ENCODE measurements at regions not wholly inside any gene's neighbourhood (a gene's known extent, or its start where the extent isn't known, plus 50 kb on each side); places are given as distances from the start of the nearest gene placed in this dataset.

- DNase-seq (ENCODE audit: low read depth, low spot score), result no peak
These were observed 86.7 kb upstream of the NRIP1 start for GRCh38 chr21:15151385-15152103.

- DNase-seq (ENCODE audit: low read depth, low spot score), result no peak
These were observed 87.8 kb upstream of the NRIP1 start for GRCh38 chr21:15152591-15152990.

- no peak for DNase-seq (ENCODE audit: low read depth, low spot score)
These were observed 94.7 kb upstream of the NRIP1 start for GRCh38 chr21:15159382-15160020.

GRCh38 chr21:15160136-15160535, 95.3 kb upstream of the NRIP1 start:
- no peak for DNase-seq (ENCODE audit: low read depth, low spot score)

- DNase-seq (ENCODE audit: low read depth, low spot score), result no peak
These were observed 98.1 kb upstream of the NRIP1 start for GRCh38 chr21:15162921-15163320.

GRCh38 chr21:15164273-15164672, 99.5 kb upstream of the NRIP1 start:
- no peak for DNase-seq (ENCODE audit: low read depth, low spot score)

- no peak for DNase-seq (ENCODE audit: low read depth, low spot score)
These were observed 100.0 kb upstream of the NRIP1 start for GRCh38 chr21:15164678-15165303.

- DNase-seq (ENCODE audit: low read depth, low spot score), result no peak
These were observed 105.8 kb upstream of the NRIP1 start for GRCh38 chr21:15170614-15171013.

- no peak for DNase-seq (ENCODE audit: low read depth, low spot score)
These were observed 106.7 kb upstream of the NRIP1 start for GRCh38 chr21:15171546-15171945.

GRCh38 chr21:15172963-15173362, 108.2 kb upstream of the NRIP1 start:
- DNase-seq (ENCODE audit: low read depth, low spot score), result no peak

GRCh38 chr21:15174923-15175322, 110.1 kb upstream of the NRIP1 start:
- DNase-seq (ENCODE audit: low read depth, low spot score), result no peak

- DNase-seq (ENCODE audit: low read depth, low spot score), result no peak
These were observed 117.9 kb upstream of the NRIP1 start for GRCh38 chr21:15182731-15183130.

- no peak for DNase-seq (ENCODE audit: low read depth, low spot score)
These were observed 119.0 kb upstream of the NRIP1 start for GRCh38 chr21:15183813-15184257.

- no peak for DNase-seq (ENCODE audit: low read depth, low spot score)
These were observed 125.6 kb upstream of the NRIP1 start for GRCh38 chr21:15190412-15190811.

- no peak for DNase-seq (ENCODE audit: low read depth, low spot score)
These were observed 126.0 kb upstream of the NRIP1 start for GRCh38 chr21:15190837-15191236.

GRCh38 chr21:15191342-15191741, 126.5 kb upstream of the NRIP1 start:
- DNase-seq (ENCODE audit: low read depth, low spot score), result no peak

GRCh38 chr21:15192243-15192642, 127.4 kb upstream of the NRIP1 start:
- DNase-seq (ENCODE audit: low read depth, low spot score), result no peak

- no peak for DNase-seq (ENCODE audit: low read depth, low spot score)
These were observed 129.1 kb upstream of the NRIP1 start for GRCh38 chr21:15193937-15194336.

GRCh38 chr21:15195104-15195503, 130.3 kb upstream of the NRIP1 start:
- DNase-seq (ENCODE audit: low read depth, low spot score), result no peak

GRCh38 chr21:15195768-15196167, 131.0 kb upstream of the NRIP1 start:
- no peak for DNase-seq (ENCODE audit: low read depth, low spot score)

GRCh38 chr21:15197696-15198095, 132.9 kb upstream of the NRIP1 start:
- no peak for DNase-seq (ENCODE audit: low read depth, low spot score)

GRCh38 chr21:15199414-15200383, 134.9 kb upstream of the NRIP1 start:
- no peak for DNase-seq (ENCODE audit: low read depth, low spot score)

All from iPS DF 19.7 (cell line).